H9 (cell line): ENCODE measurements at regions not wholly inside any gene's neighbourhood (a gene's known extent, or its start where the extent isn't known, plus 50 kb on each side); places are given as distances from the start of the nearest gene placed in this dataset.

ENCODE experiments used
- DNase-seq: peaks from one replicate; pipeline ENCODE4 v3.0.0-alpha.2; 2017
- H2AFZ ChIP-seq: one replicate; pipeline ENCODE4 v1.6.1; 2013; ENCODE audit warnings: mild to moderate bottlenecking, low read length, control low read depth, moderate library complexity
- H2AK5ac ChIP-seq: 2 replicates; pipeline ENCODE4 v1.6.1; 2013; ENCODE audit warnings: low read length, control low read depth, mixed read lengths; ENCODE audit not compliant: insufficient read length
- H2BK120ac ChIP-seq: one replicate; pipeline ENCODE4 v1.6.1; 2013; ENCODE audit warnings: low read depth, mild to moderate bottlenecking, low read length, control low read depth, inconsistent platforms; ENCODE audit not compliant: poor library complexity, severe bottlenecking
- H2BK12ac ChIP-seq: 2 replicates; pipeline ENCODE4 v1.6.1; 2013; ENCODE audit warnings: low read length, control low read depth, mixed read lengths, low read depth; ENCODE audit not compliant: insufficient read length
- H2BK15ac ChIP-seq: 2 replicates; pipeline ENCODE4 v1.6.1; 2013; ENCODE audit warnings: low read depth, low read length, control low read depth
- H2BK20ac ChIP-seq: one replicate; pipeline ENCODE4 v1.6.1; 2013; ENCODE audit warnings: low read depth, mild to moderate bottlenecking, low read length, control low read depth, inconsistent platforms; ENCODE audit not compliant: poor library complexity, severe bottlenecking
- H2BK5ac ChIP-seq: 2 replicates; pipeline ENCODE4 v1.6.1; 2013; ENCODE audit warnings: low read length, control low read depth, mixed read lengths; ENCODE audit not compliant: insufficient read length
- H3K14ac ChIP-seq: 2 replicates; pipeline ENCODE4 v1.6.1; 2013; ENCODE audit warnings: low read length, control low read depth; ENCODE audit not compliant: insufficient read depth
- H3K18ac ChIP-seq: 2 replicates; pipeline ENCODE4 v1.6.1; 2013; ENCODE audit warnings: low read depth, mild to moderate bottlenecking, mixed read lengths, low read length, control low read depth; ENCODE audit not compliant: insufficient read length
- H3K23ac ChIP-seq: 2 replicates; pipeline ENCODE4 v1.6.1; 2013; ENCODE audit warnings: low read length, control low read depth, mixed read lengths, low read depth; ENCODE audit not compliant: insufficient read length
- H3K23me2 ChIP-seq: 2 replicates; pipeline ENCODE4 v1.6.1; 2013; ENCODE audit warnings: low read depth, mild to moderate bottlenecking, mixed read lengths, low read length, control low read depth; ENCODE audit not compliant: insufficient read length, poor library complexity, severe bottlenecking
- H3K27ac ChIP-seq: 2 replicates; pipeline ENCODE4 v1.5.1; 2013; ENCODE audit warnings: low read length, control low read depth, mixed read lengths, low read depth; ENCODE audit not compliant: insufficient read length
- H3K27me3 ChIP-seq: 2 replicates; pipeline ENCODE4 v1.6.1; 2013; ENCODE audit warnings: low read length, control low read depth, inconsistent platforms; ENCODE audit not compliant: insufficient read depth
- H3K4ac ChIP-seq: 2 replicates; pipeline ENCODE4 v1.6.1; 2013; ENCODE audit warnings: low read depth, mild to moderate bottlenecking, control low read depth, inconsistent platforms, low read length, moderate library complexity
- H3K4me1 ChIP-seq: 2 replicates; pipeline ENCODE4 v1.6.1; 2013; ENCODE audit warnings: low read length, control low read depth, inconsistent platforms; ENCODE audit not compliant: insufficient read depth
- H3K4me2 ChIP-seq: 2 replicates; pipeline ENCODE4 v1.6.1; 2013; ENCODE audit warnings: low read length, control low read depth, mixed read lengths; ENCODE audit not compliant: insufficient read length, insufficient read depth
- H3K56ac ChIP-seq: 2 replicates; pipeline ENCODE4 v1.6.1; 2013; ENCODE audit warnings: low read depth, mild to moderate bottlenecking, mixed read lengths, low read length, control low read depth; ENCODE audit not compliant: insufficient read length
- H3K79me1 ChIP-seq: 2 replicates; pipeline ENCODE4 v1.6.1; 2013; ENCODE audit warnings: low read depth, mild to moderate bottlenecking, moderate library complexity, low read length, control low read depth, inconsistent platforms; ENCODE audit not compliant: insufficient read depth, poor library complexity, severe bottlenecking
- H3K79me2 ChIP-seq: 2 replicates; pipeline ENCODE4 v1.6.1; 2013; ENCODE audit warnings: low read length, control low read depth, inconsistent platforms; ENCODE audit not compliant: insufficient read depth
- H3K9ac ChIP-seq: 2 replicates; pipeline ENCODE4 v1.6.1; 2013; ENCODE audit warnings: low read length, control low read depth, mixed read lengths; ENCODE audit not compliant: insufficient read length; ENCODE audit errors: extremely low read depth
- H3K9me3 ChIP-seq: one replicate; pipeline ENCODE4 v1.6.1; 2013; ENCODE audit warnings: low read depth, low read length, inconsistent platforms; ENCODE audit not compliant: control insufficient read depth
- H3T11ph ChIP-seq: one replicate; pipeline ENCODE4 v1.6.1; 2013; ENCODE audit warnings: mild to moderate bottlenecking, low read length, control low read depth, inconsistent platforms
- H4K20me1 ChIP-seq: one replicate; pipeline ENCODE4 v1.6.1; 2013; ENCODE audit not compliant: control insufficient read depth, insufficient read length, insufficient read depth
- H4K5ac ChIP-seq: 2 replicates; pipeline ENCODE4 v1.6.1; 2013; ENCODE audit warnings: low read depth, mild to moderate bottlenecking, mixed read lengths, low read length, control low read depth; ENCODE audit not compliant: insufficient read length
- H4K8ac ChIP-seq: replicated peaks from 2 replicates; pipeline ENCODE4 v1.6.1; 2013; ENCODE audit warnings: low read length, control low read depth, mixed read lengths, low read depth; ENCODE audit not compliant: insufficient read length
- H4K91ac ChIP-seq: 2 replicates; pipeline ENCODE4 v1.6.1; 2013; ENCODE audit warnings: low read depth, mild to moderate bottlenecking, moderate library complexity, mixed read lengths, low read length, control low read depth; ENCODE audit not compliant: insufficient read length
- H3K27ac Mint-ChIP-seq, 3 experiments: 2 replicates in 2 of 3; 3 replicates in 1 of 3; pipeline ENCODE4 v1.8.0; 2020 to 2021; ENCODE audit warnings: mixed read lengths in 3 of 3, mild to moderate bottlenecking in 1 of 3, moderate library complexity in 1 of 3
- H3K27me3 Mint-ChIP-seq: 2 replicates; pipeline ENCODE4 v1.8.0; 2021; ENCODE audit warnings: low read depth, mild to moderate bottlenecking, moderate library complexity, mixed read lengths
- H3K36me3 Mint-ChIP-seq, 3 experiments: 2 replicates in 2 of 3; 3 replicates in 1 of 3; pipeline ENCODE4 v1.8.0; 2020 to 2021; ENCODE audit warnings: low read depth in 3 of 3, mixed read lengths in 3 of 3; ENCODE audit not compliant: insufficient read depth in 1 of 3
- H3K4me1 Mint-ChIP-seq, 2 experiments: 2 replicates each; pipeline ENCODE4 v1.8.0; 2020; ENCODE audit warnings: mixed read lengths in 2 of 2
- H3K4me3 Mint-ChIP-seq, 2 experiments: 2 replicates in 1 of 2; 3 replicates in 1 of 2; pipeline ENCODE4 v1.8.0; 2020 to 2021; ENCODE audit warnings: mild to moderate bottlenecking in 2 of 2, mixed read lengths in 2 of 2, moderate library complexity in 1 of 2
- H3K9me3 Mint-ChIP-seq, 2 experiments: 2 replicates in 1 of 2; 3 replicates in 1 of 2; pipeline ENCODE4 v1.8.0; 2020; ENCODE audit warnings: mild to moderate bottlenecking in 2 of 2, mixed read lengths in 2 of 2, moderate library complexity in 1 of 2
- CTCF ChIP-seq: fragments of 200-600 bp; sonication (generic); conservative IDR thresholded peaks from 3 replicates; pipeline ENCODE4 v1.8.0; 2021; ENCODE audit warnings: antibody characterized with exemption, mild to moderate bottlenecking
- WGBS: extraction: QIAGEN DNeasy Blood & Tissue Kit; methylation state at CpG from one replicate; pipeline ENCODE4 v1.1.7; 2013; ENCODE audit warnings: missing lambda C conversion rate, low lambda C conversion rate, mixed read lengths; ENCODE audit not compliant: insufficient read length; ENCODE audit errors: extremely low coverage; 5-methylcytosine and 5-hydroxymethylcytosine counted together

GRCh38 chr12:82279536-82280058 lies 78.6 kb downstream of the CCDC59 start:
- TF ChIP-seq CTCF = no peak
- H3K79me1 ChIP-seq = no peaks in the 10 kb centered on the region
- H4K91ac ChIP-seq = no peak overlapping the region
- DNase-seq = no peak
- H3K14ac ChIP-seq = no peak overlapping the region
- H4K8ac ChIP-seq = no peak overlapping the region
- H3K27ac Mint-ChIP-seq = no peak overlapping the region
- H2AK5ac ChIP-seq = no peak overlapping the region
- H2BK20ac ChIP-seq = no peak overlapping the region
- H2BK120ac ChIP-seq = no peak overlapping the region
- H3K27me3 Mint-ChIP-seq = no peaks in the 10 kb centered on the region
- no peak overlapping the region for H4K5ac ChIP-seq
- no peaks in the 10 kb centered on the region for H3K4me1 Mint-ChIP-seq
- no peaks in the 10 kb centered on the region for H4K20me1 ChIP-seq
- H3K18ac ChIP-seq = no peak overlapping the region
- H3K79me2 ChIP-seq = no peaks in the 10 kb centered on the region
- H3K9ac ChIP-seq = no peak overlapping the region
- WGBS = no CpG with 5 or more reads among the region's 3 CpGs
- peaks cover 6 to 15% (median 6%) of the 10 kb centered on the region in 3 experiments for H3K36me3 Mint-ChIP-seq
- H3K23me2 ChIP-seq = no peaks in the 10 kb centered on the region
- peaks cover 22 to 24% of the 10 kb centered on the region in 2 experiments for H3K9me3 Mint-ChIP-seq
- H3T11ph ChIP-seq = no peak overlapping the region
- H2BK15ac ChIP-seq = no peak overlapping the region
- H3K4me3 Mint-ChIP-seq = no peak overlapping the region
- no peak overlapping the region for H3K4ac ChIP-seq
- no peaks in the 10 kb centered on the region for H3K4me1 ChIP-seq
- no peak overlapping the region for H3K56ac ChIP-seq
- no peak overlapping the region for H2AFZ ChIP-seq
- H3K9me3 ChIP-seq = no peaks in the 10 kb centered on the region
- no peak overlapping the region for H3K27ac ChIP-seq
- no peak overlapping the region for H3K4me2 ChIP-seq
- no peak overlapping the region for H3K23ac ChIP-seq
- no peak overlapping the region for H2BK12ac ChIP-seq
- H3K27me3 ChIP-seq = no peaks in the 10 kb centered on the region
- no peak overlapping the region for H2BK5ac ChIP-seq
